ENCODE measurements at regions not wholly inside any gene's neighbourhood (a gene's known extent, or its start where the extent isn't known, plus 50 kb on each side); places are given as distances from the start of the nearest gene placed in this dataset.

DNA sequence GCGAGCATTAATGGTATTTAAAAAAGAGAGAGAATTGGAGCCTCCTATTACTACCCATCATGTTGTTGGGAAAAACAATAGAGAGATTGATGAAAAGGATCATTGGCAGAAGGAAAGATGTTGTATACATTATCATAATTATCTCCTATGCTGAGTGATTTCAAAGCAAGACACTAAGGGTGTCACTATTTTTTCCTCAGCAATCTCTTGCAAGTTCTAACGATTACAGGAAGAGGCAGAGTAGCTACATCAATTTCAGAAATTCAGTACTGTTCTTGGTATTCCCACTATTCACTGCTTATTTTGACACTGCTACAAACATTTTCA lies 891.2 kb downstream of the C6orf118 start:
- TF ChIP-seq POLR2A (IDR thresholded peaks at IDR 0.05; ENCODE audit: low read depth) = no peak
- TF ChIP-seq, protein P1, sequence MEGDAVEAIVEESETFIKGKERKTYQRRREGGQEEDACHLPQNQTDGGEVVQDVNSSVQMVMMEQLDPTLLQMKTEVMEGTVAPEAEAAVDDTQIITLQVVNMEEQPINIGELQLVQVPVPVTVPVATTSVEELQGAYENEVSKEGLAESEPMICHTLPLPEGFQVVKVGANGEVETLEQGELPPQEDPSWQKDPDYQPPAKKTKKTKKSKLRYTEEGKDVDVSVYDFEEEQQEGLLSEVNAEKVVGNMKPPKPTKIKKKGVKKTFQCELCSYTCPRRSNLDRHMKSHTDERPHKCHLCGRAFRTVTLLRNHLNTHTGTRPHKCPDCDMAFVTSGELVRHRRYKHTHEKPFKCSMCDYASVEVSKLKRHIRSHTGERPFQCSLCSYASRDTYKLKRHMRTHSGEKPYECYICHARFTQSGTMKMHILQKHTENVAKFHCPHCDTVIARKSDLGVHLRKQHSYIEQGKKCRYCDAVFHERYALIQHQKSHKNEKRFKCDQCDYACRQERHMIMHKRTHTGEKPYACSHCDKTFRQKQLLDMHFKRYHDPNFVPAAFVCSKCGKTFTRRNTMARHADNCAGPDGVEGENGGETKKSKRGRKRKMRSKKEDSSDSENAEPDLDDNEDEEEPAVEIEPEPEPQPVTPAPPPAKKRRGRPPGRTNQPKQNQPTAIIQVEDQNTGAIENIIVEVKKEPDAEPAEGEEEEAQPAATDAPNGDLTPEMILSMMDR (IDR thresholded peaks at IDR 0.05) = no peak
- no peak for TF ChIP-seq POLR2AphosphoS5 (IDR thresholded peaks at IDR 0.05)

Measured in esophagus muscularis mucosa (tissue), 3 donors.